COR-L47 (cell line): ENCODE measurements at regions not wholly inside any gene's neighbourhood (a gene's known extent, or its start where the extent isn't known, plus 50 kb on each side); places are given as distances from the start of the nearest gene placed in this dataset.

Source experiments
- DNase-seq: peaks from one replicate; lab custom pipeline; 2025; lab: John Stamatoyannopoulos, UW

DNA sequence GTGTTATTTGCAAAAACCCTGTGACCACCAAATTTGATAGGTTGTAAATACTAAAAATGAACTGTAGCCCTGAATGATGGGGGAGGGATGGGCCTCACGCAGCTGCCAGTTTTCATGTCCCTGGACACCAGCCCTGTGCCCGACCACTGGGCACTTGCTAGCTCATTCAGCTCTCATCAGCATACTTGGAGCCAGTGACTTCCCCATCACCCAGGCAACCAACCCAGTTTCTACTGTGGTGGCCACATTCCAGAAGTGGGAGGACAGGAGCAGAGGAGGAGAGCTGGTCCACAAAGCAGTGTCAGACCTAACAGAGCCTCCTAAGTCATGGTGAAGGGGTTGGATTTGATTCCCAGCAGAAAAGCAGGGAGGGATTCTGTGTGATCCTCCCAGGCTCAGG, 128.2 kb downstream of the CPEB2 start:
- DNase-seq: no peak

DNA sequence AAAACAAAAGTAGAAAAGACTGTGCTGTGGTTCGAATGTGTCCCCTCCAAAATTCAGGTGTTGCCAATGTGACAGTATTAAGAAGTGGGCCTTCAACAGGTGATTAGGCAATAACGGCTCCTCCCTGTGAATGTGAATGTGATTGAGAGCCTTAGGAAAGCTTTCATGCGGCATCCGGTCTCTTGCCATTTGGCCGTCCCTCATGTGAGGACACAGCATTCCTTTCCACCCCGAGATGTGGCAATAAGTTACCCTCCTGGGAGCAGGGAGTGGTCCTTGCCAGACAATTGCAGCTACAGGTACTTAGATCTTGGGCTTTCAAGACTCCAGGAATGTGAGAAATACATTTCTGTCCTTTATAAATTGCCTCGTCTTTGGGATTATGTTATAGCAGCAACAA, 129.3 kb downstream of the CPEB2 start:
- DNase-seq: no peak

DNA sequence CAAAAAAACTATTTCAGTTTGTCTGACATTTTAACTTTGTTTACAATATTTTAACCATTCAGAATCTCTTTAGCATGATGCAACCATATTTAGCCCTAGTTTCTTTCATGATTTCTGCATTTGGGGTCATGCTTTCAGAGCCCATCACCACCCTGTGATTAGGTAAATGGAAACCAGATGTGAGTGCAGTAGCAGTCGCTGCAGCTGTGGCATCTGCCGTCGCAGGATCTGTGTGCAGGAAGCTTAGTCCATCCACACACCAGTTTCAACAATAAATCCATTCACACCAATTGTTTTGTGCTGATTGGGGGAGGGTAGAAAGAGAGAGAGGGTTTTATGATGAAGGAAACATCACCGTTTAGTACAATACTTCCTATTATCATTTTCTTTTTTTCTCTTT, 130.5 kb downstream of the CPEB2 start:
- no peak for DNase-seq

DNA sequence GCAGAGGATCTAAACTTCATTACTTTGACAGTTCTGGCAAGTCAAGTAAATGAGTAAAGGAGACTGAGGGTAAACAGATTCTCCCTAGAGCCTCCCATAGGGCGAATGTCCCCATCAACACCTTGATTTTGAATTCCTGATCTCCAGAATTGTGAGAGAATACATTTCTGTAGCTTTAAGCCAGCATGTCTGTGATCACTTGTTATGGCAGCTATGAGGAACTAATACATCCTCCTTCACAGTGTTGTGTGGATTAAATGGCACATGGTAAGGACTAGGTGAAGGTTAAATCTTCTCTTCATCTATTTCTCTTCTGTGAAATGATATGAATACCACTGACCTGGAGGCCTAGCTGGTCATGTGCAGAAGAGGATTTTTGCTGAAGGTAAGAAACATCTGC, 137.3 kb downstream of the CPEB2 start:
- DNase-seq: no peak

DNA sequence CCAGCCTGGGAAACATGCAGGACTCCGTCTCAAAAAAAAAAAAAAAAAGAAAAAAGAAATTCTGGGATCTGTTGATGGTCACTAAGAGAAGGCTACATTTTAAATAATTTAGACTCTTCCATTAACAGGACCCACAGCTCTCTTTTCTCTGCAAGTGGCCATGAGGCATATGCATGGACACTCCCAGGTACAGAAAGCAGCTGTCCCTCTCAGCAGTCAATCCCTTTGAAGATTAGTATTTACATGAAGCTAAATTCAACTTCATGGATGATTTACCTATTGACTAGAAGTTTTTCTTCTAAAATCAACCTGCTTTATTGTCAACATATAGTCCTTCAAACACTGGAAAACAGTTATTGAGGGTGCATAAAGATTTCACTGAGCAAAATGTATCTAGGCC, 139.9 kb downstream of the CPEB2 start:
- no peak for DNase-seq

DNA sequence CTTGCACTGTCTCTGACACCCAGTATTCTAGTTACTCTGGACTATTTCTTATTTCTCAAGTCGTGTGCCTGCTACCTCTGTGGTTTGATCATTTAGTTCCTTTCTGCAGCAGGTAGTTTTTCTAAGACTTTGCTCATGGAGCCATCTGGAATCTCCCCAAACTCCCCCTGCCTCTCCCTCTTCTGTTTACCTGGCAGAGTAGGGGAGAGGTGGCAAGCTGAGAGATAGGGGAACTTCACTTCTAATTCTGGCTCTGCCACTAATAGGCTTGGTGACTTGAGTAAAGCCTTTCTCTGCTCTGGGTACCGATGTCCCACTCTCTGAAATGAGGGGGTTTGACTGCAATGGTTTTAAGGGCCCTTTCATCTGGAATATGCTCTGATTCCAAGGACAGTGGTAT, 141.3 kb downstream of the CPEB2 start:
- no peak for DNase-seq

DNA sequence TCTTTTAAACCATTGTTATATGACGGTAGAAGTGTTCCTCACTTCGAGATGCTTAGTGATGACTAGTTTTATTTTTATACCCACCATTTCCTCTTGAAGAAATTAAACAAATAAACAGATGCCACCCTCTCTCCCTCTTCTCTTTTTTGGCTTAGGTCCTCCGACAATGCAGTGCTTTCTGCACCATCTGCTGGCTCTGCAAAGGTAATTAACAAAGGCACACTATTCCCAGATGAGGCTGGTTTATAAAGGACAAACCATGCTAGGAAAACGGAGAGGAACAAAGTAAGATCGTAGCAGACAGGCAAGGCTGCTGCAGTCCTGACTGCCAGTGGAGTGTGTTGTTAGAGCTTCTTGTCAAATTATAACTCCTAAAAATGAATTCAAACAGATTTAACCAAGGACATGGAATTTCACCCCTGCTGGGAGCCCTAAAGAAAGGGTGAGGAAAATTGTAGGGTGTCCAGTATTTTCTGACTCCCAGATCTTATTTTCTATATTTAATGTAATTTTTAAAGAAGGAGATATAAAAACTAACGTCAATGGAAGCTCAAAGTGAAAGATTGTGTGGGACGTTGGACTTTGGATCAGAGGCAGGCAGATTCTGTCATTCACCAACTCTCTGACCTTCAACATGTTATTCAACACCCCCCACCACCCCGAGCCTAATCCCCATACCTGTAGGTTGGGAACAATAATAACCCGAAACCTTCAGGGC, 142.1 kb downstream of the CPEB2 start:
- DNase-seq: no peak

DNA sequence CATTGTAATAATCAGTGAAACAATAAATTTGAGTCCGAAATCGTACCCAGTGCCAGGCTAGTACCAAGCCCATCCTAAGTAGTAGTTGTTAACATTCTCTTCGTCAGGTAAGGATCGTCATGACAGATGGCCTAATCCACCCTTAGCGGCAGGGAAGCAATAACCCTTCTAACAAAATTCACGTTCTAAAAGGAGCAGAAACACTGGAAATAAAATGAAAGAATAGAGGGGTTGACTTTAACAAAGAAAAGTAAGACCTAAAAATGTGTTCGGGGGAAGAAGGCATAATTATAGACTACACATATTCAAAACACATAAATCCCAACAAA, 142.7 kb downstream of the CPEB2 start:
- no peak for DNase-seq

DNA sequence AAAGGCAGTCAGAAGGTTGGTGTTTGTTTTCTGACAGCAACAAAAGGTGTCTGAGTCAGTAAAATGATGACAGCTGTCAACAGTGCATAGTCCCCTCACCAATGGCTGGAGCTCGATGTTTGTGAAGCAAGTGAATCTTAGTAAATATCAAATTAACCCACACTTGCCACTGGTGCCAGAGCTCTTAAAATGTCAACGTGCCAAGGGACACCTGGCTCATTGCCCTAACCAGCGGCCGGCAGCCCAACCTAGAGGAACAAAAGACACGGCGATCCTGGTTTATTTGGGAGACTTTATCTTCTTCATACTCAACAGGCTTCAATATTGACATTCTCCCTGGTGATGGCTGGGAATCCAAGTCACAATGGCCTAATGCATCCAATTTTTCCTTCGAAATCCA, 143.4 kb downstream of the CPEB2 start:
- DNase-seq: no peak

DNA sequence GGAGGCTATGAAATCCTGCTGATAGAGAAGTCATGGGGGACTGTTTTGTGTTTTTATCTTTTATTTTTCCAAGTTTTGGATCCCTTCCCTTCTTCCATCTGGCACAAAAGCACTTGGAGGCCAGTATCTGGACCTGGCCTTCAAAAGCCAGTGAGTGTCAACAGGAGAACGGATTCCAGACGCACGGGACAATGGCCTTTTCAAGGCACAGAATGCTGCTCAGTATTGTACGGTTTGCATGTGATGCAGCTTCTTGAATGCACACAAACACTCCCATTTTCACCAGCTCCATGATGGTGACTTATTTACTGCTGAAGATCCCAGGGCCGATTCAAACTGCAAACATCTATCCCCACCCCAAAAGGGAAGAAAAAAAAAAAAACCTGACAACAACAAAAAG, 145.4 kb downstream of the CPEB2 start:
- no peak for DNase-seq

DNA sequence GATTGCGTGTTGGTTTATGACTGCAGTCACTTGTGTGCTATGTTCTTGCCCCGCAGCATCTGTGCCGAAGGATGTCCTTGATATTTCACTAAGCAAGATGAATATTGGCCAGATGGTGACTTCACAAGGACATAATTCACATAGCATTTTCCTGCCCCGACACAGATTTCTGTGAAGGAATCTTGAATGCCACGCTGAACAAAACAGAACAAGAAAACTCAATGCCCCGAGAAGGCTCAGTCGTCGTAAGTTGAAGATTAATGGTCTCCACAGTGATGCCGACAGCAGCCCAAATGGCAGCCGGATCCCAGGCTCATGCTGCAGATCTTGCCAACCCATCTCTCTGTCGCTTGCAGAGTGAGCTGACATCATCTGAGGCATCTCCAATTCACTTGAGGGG, 145.9 kb downstream of the CPEB2 start:
- DNase-seq: no peak

DNA sequence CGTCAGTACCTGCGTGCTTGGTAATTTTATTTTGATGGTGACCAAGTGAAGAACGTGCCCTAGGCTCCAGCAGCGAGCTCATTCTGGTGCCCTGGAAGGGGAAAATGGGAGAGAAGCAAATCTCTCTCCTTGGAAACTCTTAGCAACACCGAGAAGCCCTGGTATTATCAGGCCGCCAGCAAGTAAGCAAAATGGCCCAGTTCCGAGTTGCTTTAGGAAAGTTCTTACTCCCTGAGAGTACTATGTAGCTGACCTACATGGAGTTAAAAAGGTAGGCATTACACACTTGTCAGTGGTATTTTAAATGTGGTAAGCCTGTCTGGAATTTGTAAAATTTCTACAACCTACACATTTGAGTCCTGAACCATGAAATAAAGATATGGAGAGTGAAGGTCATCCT, 146.4 kb downstream of the CPEB2 start:
- DNase-seq: no peak

DNA sequence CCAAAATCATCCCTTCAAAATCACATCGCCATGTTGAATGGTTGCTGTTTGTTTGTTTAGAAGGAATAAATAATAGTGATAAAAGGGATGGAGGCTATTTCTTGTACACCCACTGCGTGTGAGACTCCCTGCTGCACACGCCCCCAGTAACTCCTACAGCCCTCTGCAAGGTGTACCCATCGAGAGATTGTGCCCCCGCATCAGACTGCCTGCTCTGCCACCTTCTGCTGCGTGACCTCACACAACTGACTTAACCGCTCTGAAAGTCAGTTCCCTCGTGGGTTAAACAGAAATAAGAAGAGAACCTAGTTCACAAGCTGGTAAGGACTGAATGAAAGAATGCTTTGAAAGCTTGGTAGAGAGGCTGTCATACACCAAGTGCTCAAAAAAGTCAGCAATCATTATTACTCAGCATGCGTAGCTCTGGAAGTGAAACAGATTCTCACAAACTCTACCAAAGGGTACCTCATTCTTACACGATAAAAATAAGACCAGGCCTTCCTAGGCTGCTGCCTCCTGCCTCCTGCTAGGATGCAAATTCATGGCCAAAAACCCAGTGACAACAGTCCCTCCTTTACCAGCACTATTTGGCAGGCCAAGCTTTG, 147.1 kb downstream of the CPEB2 start:
- DNase-seq: no peak

DNA sequence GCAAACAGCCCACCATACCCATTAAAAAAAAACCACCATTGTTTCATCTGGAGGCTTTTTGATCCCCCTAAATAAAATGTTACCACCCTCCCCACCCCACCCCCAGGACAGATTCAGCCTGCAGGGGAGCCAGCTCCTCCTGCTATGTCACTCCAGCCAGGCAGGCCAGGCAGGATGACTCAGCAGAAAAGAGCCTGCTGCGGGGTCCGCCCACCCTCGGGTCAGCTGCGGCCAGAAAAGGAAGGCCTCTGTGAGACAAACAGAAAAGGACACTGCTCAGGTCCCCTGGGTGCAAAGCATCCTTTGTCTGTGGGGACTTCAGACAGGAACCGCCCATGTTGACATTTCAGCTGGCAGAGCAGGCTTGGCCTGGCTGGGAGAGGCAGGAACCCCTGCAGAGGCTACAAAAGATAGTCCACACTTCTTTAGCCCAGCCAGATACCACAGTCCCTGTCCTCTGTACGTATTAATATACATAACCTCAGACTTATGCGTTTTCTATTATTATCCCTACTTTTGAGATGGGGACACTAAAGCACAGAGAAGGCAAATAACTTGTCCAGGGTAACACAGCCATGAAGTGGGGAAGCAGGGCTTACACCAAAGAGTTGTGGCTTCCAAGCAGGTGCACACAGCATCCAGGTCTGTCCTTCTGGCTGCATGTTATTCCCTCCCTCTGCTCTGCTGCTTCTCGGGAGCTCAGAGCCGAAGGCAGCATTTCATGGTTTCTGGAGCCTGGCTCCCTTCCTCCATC, 147.7 kb downstream of the CPEB2 start:
- peak; percentile 66 for DNase-seq

DNA sequence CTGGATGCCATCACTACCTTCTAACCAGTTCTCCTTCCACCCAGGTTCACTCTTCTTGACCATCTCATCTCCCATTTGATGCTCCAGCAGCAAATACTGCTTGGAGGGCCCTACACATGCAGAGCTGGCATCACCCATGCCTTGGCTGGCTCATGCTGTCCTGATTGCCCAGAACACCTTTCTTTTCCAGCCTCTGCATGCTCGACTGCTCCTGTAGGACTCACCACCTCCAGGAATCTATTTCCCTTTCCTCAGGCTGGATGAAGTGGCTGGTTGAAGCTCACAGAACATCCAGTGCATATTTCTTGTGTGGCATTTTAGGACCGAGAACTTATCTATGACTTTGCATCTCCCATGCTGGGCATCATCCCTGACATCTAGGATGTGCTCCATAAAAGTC, 148.3 kb downstream of the CPEB2 start:
- DNase-seq: no peak

DNA sequence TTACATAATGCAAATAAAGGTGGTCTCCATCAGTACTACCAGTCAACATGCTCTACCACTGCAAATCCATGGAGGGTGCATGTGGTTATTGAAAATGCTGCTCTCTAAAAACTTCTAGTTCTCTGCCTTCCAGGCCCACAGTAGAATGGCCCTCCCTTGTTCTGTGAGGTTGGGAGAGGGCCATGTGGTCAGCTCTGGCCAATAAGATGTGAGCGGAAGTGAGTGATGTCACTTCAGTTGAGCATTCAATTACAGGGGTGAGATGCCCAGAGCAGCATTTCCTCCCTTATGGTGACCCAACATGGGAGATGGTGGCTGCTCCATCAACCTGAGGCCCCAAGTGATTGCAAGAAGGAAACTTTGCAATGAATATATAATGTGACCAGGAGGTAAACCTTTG, 148.8 kb downstream of the CPEB2 start:
- DNase-seq: no peak

DNA sequence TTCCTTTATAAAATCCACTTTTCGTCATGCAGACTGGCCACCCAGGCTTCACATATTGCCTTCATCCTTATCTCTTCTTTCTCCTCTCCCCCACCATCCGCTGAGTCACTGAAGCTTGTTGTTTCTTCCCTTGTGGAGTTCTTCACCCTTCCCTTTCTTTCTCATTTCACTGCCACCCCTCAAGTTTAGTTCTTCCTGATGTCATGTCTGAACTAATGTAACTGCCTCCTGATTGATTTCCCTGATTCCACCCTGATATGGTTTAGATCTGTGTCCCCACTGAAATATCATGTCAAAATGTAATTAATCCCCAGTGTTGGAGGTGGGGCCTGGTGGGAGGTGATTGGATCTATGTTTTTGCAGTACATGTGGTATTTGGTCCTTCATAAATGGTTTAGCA, 151.4 kb downstream of the CPEB2 start:
- DNase-seq: no peak

DNA sequence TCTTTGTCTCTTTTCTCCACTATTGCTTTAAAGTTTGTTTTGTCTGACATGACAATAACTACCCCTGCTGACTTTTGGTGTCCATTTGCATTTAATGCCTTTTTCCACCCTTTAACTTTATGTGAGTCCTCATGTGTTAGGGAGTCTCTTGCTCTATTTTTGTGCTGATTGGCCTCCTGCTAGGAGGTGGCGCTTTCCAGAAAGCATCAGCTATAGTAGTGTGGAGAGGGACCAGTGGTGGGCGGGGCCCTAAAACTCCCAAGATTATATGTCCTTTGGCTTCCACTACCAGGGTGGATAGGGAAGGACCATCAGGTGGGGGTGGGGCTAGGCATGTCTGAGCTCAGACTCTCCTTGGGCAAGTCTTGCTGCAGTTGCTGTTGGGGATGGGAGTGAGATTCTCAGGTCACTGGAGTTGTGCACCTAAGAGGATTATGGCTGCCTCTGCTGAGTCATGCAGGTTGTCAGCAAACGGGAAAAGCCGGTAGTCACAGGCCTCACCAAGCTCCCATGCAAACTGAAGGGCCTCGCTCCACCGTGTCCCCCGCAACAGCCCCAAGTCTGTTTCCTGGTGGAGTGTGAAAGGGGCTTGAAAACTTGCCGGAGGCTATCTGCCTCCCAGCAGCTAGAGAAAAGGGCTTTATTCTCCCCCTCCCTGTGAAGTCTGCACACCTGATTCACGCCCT, 156.3 kb downstream of the CPEB2 start:
- DNase-seq: no peak

DNA sequence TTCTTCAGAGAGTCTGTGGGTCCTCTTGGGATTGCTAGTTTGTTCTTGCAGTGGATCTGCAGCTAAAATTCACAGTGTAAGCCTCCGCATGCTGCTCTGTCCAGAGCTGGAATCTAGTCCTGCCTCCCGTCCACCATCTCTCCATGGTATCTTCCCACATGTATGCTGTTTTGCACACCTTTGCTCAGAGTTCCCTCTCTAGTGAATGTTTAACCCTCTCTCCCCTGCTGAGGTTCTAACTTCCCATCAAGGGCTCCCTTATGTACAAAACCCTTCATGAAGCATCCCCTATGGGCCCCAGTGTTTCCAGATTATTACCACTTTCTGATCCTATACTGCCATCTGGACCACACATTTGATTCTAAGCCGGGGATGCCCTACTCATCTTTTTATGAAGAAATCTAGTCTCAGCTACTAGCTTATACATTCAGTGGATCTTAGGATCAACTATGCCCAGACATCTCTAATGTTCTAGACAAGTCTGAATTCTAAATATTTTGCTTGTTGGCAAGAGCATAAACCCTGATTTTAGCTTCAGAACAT, 157.3 kb downstream of the CPEB2 start:
- DNase-seq: no peak

DNA sequence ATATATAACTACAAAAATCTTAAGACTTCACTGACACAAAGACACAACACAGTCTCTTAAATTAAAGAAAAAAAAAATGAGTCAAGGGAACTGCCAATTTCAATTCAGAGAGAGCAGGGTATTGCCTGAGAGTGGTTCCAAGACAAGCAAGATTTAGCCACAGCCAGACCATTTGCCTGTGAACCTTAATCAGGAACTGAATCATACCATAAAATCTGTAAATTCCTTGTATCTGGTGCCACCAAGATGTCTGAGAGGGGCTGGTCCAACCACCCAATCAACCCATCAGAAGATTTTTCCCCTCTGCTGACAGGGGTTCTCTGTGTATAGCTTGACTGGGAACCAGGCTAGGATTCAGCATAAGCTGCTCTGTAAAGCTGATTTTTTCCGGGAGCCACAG, 159.2 kb downstream of the CPEB2 start:
- no peak for DNase-seq

DNA sequence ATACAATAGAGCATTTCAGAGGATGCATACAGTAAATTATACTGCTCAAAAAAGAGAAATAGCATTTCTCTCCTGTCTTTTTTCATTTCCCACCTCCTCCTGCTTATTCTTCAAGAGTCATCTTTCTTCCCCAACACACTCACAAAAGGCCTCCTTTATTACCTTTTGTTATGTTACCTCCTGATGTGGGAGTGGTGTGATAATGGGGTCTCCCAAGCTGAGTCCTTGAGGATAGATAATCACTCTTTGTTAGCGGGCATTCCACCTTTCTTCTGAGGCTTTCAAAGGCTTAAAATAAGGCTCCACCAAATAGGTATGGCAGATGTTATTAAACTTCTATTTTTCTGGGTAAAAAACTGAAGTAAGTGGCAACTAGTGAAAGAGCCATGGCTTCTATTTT, 159.8 kb downstream of the CPEB2 start:
- DNase-seq: no peak

DNA sequence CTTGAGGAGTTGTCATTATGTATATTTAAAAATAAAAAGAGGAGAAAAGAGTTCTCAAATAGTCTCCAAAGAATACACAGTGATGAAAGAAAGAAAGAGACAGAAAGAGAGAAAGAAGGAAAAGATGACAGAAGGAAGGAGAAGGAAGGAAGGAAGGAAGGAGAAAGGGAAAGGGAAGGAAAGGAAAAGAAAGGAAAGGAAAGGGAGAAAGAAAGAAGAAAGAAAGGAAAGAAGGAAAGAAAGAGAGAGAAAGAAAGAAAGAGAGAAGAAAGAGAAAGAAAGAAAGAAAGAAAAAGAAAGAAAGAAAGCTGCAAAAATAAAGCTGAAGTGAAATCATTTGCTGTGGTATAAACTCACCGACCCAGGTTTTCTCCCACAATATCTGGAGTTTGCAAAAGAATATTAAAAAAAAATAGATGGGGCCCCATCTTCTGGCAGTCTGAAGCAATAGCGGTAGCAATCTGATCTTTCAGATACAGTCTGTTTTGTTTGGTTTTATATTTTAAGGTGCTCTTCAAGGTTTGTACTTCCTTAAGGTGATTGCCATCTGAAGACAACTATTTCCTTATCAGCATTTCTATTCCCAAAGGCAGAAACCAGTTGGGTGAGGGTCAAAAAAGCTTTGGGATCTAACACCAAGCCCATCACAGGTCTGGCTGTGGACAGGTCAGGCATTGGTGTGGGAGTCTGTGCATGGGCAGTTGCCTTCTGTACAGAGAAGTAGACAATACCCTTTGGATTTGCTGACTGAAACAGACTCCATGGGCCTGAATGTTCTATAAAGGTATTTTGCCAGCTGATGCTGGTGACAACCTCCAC, 160.4 kb downstream of the CPEB2 start:
- DNase-seq: no peak
